Bone marrow (tissue), 2 donors: ENCODE measurements at regions not wholly inside any gene's neighbourhood (a gene's known extent, or its start where the extent isn't known, plus 50 kb on each side); places are given as distances from the start of the nearest gene placed in this dataset.
"Not testable (repeated sequence)": the region's sequence is repeated elsewhere in the genome, so short reads cannot be mapped to it uniquely, and the experiment has no call there.

Experiments used
- DNase-seq, 2 donors: peaks; one replicate each; lab custom pipeline; 2025; lab: John Stamatoyannopoulos, UW

GRCh38 chr16:22625967-22626366 lies 115.3 kb downstream of the NPIPB5 start:
- no peak for DNase-seq

GRCh38 chr16:22627043-22627442 lies 116.4 kb downstream of the NPIPB5 start:
- no peak for DNase-seq

GRCh38 chr16:22628994-22629393 lies 118.3 kb downstream of the NPIPB5 start:
- no peak for DNase-seq

- DNase-seq = no peak
Observed at GRCh38 chr16:22630242-22630641, 119.6 kb downstream of the NPIPB5 start.

GRCh38 chr16:22631264-22631663 lies 120.6 kb downstream of the NPIPB5 start:
- no peak for DNase-seq

- no peak for DNase-seq
Observed at GRCh38 chr16:22632606-22633005, 121.9 kb downstream of the NPIPB5 start.

GRCh38 chr16:22633280-22633679 lies 122.6 kb downstream of the NPIPB5 start:
- DNase-seq = no peak

GRCh38 chr16:22633799-22634198 lies 123.1 kb downstream of the NPIPB5 start:
- DNase-seq = no peak

GRCh38 chr16:22634954-22635353 lies 124.3 kb downstream of the NPIPB5 start:
- DNase-seq = no peak

- no peak for DNase-seq
Observed at GRCh38 chr16:22635357-22635761, 124.7 kb downstream of the NPIPB5 start.

- no peak for DNase-seq
Observed at GRCh38 chr16:22635801-22636200, 125.1 kb downstream of the NPIPB5 start.

GRCh38 chr16:22638393-22639206 lies 127.9 kb downstream of the NPIPB5 start:
- DNase-seq = no peak

- no peak for DNase-seq
Observed at GRCh38 chr16:22641131-22641628, 130.5 kb downstream of the NPIPB5 start.

GRCh38 chr16:22642416-22643088 lies 131.9 kb downstream of the NPIPB5 start:
- no peak for DNase-seq

GRCh38 chr16:22643203-22643602 lies 132.5 kb downstream of the NPIPB5 start:
- DNase-seq = not testable (repeated sequence)

- no peak for DNase-seq
Observed at GRCh38 chr16:22643886-22644285, 133.2 kb downstream of the NPIPB5 start.

- DNase-seq = no peak
Observed at GRCh38 chr16:22645868-22646267, 135.2 kb downstream of the NPIPB5 start.

GRCh38 chr16:22646948-22647556 lies 136.4 kb downstream of the NPIPB5 start:
- no peak for DNase-seq

- no peak for DNase-seq
Observed at GRCh38 chr16:22648141-22648540, 137.4 kb downstream of the NPIPB5 start.

GRCh38 chr16:22648941-22649340 lies 138.2 kb downstream of the NPIPB5 start:
- no peak for DNase-seq

- not testable (repeated sequence) for DNase-seq
Observed at GRCh38 chr16:22651111-22651817, 140.6 kb downstream of the NPIPB5 start.

GRCh38 chr16:22652463-22652845 lies 141.8 kb downstream of the NPIPB5 start:
- DNase-seq = no peak
